Globus pallidus (tissue), 1 donor: ENCODE measurements at regions not wholly inside any gene's neighbourhood (a gene's known extent, or its start where the extent isn't known, plus 50 kb on each side); places are given as distances from the start of the nearest gene placed in this dataset.
"Not testable (repeated sequence)": the region's sequence is repeated elsewhere in the genome, so short reads cannot be mapped to it uniquely, and the experiment has no call there.

Experiments
- DNase-seq: peaks from one replicate; pipeline ENCODE4 v3.0.0-alpha.2; 2015; ENCODE audit warnings: low spot score

DNA sequence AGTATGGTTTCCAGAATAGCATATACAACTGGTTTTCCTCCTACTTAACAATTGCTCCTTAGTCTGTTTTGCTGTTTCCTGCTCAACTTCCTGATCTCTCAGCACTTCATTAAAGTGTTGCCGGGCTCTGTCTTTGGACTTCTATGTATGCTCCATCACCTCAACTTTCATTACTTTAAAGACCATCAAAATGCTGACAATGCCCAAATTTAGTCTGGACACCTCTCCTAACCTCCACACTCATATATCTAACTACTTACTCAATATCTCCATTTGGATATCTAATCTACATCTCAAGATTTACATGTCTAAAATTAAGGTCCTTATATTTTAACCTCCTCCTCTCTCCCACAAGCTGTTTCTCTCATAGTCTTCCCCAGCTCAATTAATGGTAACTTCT lies 54.4 kb upstream of the LGR5 start:
- DNase-seq = no peak

DNA sequence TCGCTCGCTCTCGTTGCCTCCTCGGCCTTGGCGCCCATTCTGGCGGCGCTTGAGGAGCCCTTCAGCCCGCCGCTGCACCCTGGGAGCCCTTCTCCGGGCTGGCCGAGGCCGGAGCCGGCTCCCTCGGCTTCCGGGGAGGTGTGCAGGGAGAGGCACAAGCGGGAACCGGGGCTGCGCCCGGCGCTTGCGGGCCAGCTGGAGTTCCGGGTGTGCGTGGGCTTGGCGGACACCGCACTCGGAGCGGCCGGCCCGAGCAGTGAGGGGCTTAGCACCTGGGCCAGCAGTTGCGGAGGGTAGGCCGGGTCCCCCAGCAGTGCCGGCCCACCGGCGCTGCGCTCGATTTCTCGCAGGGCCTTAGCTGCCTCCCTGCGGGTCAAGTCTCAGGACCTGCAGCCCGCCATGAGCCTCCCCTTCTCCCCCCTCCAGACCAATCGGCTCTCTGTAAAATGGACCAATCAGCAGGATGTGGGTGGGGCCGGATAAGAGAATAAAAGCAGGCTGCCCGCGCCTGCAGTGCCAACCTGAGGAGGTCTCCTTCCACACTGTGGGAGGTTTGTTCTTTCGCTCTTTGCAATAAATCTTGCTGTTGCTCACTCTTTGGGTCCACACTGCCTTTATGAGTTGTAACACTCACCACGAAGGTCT lies 62.8 kb upstream of the LGR5 start:
- not testable (repeated sequence) for DNase-seq

DNA sequence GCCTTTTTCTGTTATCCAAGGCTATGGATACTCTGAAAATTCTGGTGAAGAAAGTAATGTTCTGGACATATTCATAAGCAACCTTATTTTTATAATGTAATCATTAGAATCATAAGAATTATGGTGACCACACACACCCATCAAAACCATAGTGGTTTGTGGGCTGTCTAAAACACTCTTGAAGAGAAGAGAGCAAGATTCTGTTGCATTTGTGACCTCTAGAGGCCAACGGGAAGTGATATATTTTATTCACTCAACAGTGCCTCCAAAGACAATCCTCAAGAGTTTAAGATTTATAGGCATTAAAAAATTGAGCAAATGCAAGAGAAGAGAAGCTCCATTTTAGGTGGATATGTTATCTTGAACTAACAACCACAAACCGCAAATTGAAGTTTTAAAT lies 68.5 kb upstream of the LGR5 start:
- no peak for DNase-seq

GRCh38 chr12:71360013-71360412 lies 79.6 kb upstream of the LGR5 start:
- no peak for DNase-seq

- no peak for DNase-seq
Observed at GRCh38 chr12:71356569-71356968, 83.0 kb upstream of the LGR5 start.

DNA sequence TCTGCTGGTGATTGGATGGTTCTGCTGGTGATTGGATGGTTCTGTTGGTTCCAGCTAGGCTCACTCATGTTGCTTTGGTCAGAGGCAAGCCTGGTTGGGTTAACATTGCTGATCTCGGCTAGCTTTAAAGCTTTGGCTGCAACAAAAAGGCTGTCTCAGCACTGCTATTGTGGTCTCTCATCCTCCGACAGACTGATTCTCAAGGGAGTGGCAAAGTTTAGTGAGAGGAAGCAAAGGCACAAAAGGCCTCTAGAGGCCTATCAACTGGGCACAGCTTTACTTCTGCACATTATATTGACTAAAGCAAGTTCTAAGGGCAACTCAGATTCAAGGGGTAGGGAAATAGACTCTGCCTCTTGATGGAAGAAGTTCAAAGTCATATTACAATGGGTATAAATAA lies 84.7 kb upstream of the LGR5 start:
- DNase-seq = no peak

DNA sequence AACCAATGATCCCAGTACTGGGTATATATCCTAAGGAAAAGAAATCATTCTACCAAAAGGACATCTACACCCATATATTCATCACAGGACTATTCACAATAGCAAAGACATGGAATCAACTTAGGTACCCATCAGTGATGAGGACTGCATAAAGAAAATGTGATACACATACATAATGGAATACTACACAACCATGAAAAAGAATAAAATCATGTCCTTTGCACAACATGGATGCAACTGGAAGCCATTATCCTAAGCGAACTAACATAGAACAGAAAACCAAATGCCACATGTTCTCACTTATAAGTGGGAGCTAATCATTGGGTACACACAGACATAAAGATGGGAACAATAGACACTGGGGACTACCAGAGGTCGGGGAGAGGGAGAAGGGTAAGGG lies 86.0 kb upstream of the LGR5 start:
- DNase-seq = no peak

GRCh38 chr12:71349950-71350349 lies 89.6 kb upstream of the LGR5 start:
- no peak for DNase-seq

- DNase-seq = no peak
Observed at GRCh38 chr12:71338933-71339332, 100.7 kb upstream of the LGR5 start.

DNA sequence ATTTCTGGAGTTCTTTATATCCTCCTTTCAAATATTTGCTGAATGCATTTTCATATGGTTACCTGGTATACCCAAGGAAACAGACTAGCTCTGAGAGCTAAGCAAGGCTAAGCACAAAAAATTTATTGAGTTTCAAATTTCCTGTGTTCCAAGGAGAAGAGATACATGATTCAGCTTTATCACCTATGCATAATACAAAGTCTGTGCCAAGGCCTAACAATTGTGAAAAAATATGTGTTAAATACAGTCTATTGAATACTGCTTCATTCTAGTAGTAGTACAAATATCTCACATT lies 103.7 kb upstream of the LGR5 start:
- DNase-seq = no peak

DNA sequence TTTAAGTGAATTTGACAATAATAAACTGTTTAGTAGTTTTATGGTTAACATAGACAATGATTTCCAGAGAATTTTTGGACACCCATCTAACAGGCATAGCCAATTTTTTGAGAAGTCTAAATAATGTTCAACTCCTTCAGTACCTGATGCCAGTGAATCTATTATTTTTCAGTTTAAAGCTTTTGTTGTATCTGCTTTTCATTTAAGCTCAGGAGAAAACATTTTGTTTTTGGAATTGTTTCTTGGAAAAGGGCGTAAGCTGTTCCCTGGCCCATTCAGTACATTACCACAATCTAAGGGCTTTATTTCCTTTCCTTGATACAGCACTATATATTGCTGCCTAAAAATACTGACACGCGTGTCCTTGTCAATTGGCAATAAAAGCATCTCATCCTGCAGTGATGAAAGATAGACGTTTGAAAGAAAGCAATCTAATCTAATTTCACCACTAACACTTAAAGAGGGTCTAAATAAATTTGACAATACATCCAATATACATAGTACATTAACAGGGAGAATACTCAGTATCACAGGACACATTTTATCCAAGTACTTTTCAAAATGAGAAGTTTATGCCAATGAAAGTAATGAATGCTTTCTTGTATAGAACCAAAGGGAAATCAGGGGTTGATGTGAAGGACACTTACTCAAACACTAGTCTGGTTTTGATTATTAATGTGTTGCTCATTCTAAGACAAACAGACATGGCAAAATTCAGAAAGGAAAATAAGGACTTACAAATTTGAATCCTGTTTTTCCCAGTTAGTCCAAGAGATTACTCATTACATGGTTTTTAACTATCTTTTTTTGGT lies 104.2 kb upstream of the LGR5 start:
- DNase-seq = no peak

DNA sequence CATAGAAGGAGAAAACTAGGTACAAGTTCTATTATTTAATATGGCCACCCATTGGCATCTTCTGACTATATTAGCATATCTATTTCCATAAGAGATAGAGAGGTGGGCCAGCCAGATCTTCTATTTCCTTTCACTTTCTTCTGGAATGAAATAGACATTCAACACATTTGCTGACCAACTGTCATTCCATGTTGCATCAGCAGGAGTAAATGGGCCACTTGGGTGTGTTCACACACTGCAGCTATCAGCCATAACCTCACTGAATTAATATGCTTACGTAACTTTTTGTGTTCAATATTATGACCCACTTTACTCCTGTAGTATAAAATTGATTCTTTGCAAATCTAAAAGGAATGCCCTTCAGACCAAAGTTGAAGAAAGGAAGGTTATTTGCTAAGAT lies 106.2 kb upstream of the LGR5 start:
- DNase-seq = no peak

GRCh38 chr12:71329956-71330355 lies 109.6 kb upstream of the LGR5 start:
- no peak for DNase-seq

- no peak for DNase-seq
Observed at GRCh38 chr12:71321531-71321930, 118.1 kb upstream of the LGR5 start.

DNA sequence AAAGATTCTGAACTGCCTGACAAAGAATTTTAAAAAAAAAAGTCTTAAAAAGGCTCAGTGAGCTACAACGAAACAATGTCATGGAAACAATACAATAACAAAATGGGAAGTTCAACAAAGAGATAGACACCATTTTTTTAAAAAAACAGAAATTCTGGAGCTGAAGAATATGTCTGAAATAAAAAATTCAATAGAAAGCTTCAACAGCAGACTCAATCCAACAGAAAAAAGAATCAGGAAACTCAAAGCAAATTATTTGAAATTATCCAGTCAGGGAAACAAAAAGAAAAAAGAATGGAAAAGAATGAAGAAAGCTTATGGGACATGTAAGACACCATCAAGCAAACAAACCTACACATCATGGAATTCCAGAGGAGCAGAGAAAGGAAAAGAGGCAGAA lies 118.5 kb upstream of the LGR5 start:
- DNase-seq = no peak

DNA sequence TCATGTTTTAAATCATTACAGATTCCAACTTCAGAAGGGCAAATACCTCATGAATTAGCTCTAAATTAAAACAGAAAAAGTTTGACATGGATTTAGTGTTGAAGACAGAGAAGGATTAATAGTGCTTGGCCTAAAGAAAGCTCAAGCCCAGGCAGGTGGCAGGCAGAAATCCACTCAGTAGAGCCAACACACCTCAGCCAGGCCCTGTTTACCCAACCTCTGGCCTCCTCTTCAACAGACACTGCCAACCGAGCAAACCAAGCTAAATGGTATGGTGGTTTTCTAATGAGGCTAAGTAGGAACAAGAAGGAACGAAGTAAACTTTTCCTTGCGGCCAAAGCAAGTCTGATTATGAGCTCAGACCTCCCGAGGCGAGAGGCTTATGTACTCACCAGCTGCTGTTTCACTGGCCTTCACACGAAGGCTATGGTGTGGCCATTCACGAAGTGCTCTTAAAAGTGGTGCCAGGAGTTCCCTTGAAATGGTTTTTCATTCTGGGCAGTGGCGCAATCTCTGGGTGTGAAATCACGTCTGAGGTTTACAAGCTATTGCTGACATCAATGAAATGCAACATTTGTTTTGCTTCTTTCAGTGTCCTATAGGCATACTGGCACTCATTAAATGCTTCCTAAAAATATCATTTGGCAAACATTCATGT lies 124.1 kb upstream of the LGR5 start:
- no peak for DNase-seq

GRCh38 chr12:71312768-71313403 lies 126.7 kb upstream of the LGR5 start:
- DNase-seq = no peak

- not testable (repeated sequence) for DNase-seq
Observed at GRCh38 chr12:71311611-71312010, 128.0 kb upstream of the LGR5 start.

GRCh38 chr12:71306808-71307207 lies 132.8 kb upstream of the LGR5 start:
- DNase-seq = no peak

- DNase-seq = no peak
Observed at GRCh38 chr12:71304306-71304705, 135.3 kb upstream of the LGR5 start.

DNA sequence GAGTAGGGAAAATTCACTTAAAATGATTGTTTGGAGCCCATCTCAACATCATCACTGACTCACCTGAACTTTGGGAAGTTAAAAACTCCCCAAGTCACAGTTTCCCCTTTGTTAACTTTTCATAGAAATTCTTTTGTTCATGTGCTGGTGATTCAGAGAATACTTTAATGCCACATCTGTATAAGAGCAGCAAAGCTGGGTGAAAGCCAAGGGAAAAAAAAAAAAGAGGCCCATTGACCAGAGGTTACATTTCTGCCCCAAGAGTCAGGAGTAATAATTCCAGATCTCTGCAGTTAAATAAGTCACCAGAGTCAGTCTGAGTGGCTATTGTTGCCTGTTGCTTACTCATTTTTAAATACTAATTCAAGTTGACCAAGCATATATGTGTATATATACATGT lies 136.4 kb upstream of the LGR5 start:
- no peak for DNase-seq

GRCh38 chr12:71300772-71301675 lies 138.6 kb upstream of the LGR5 start:
- DNase-seq = no peak
